ENCODE measurements at regions not wholly inside any gene's neighbourhood (a gene's known extent, or its start where the extent isn't known, plus 50 kb on each side); places are given as distances from the start of the nearest gene placed in this dataset.

DNA sequence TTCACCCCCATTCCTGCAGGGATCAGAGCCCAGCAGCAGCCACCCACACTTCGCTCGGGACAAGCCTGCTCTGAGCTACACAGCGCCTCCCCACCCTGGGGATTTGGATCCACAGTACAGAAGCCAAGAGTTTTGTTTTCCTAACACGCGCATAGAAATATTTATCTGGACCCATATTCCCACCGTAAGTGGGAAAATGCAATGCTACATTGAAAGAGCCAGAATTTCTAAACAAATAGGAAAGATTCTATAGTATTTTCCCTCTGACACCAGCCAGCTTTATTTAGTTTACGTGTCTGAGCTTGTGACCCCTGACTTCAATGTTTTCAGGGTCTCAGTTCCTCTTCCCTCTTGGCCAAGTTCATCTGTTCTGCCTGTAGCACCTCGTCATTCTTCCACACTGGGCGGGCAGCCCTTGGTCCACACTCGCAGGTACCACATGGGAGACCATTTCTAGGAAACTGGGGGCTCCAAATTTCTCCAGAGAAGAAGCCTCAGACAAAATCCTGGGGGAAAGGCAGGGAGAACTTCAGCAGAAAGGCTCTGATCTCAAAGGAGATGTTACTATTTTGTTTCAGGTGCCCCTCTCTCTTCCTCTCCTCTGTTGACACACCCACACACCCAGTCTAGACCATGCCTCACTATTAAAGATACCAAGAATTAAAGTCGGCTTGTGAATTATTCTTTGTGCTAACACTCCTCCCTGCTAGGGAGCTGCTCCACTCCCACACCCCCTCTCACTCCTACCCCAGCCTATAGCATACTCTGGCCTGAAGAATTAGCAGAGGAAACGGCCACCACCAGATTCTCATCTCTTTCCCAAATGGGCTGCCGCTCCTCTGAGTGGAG lies 116.0 kb upstream of the PCGF5 start:
- WGBS, 3 donors, result 65 to 70% (median 69%) methylated on average over 13 of the region's 13 CpGs
- H3K27ac ChIP-seq (ENCODE audit: low read depth, low read length), result no peak overlapping the region

DNA sequence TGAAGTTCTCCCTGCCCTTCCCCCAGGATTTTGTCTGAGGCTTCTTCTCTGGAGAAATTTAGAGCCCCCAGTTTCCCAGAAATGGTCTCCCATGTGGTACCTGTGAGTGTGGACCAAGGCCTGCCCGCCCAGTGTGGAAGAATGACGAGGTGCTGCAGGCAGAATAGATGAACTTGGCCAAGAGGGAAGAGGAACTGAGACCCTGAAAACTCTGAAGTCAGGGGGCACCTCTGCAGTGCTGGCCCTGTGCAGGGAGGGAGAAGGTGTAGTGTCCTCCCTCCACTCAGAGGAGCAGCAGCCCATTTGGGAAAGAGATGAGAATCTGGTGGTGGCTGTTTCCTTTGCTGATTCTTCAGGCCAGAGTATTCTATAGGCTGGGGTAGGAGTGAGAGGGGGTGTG lies 115.2 kb upstream of the PCGF5 start:
- 81 to 88% (median 84%) methylated on average over 2 of the region's 2 CpGs for WGBS, 3 donors

DNA sequence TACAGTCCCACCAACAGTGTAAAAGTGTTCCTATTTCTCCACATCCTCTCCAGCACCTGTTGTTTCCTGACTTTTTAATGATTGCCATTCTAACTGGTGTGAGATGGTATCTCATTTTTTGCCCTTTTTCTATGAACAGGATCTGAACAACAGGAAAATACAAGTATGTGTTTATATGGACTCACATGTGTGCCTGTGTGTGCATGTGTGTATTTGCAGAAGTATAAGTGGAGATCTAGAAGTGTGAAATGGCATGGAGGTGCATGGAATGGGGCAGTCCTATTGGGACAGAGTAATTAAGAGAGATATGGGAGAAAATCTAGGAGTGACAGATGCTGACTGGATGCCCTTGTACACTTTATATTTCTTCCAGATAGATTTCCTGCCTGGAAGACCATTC lies 111.6 kb upstream of the PCGF5 start:
- H3K27ac ChIP-seq (ENCODE audit: low read depth, low read length), result no peak overlapping the region

More for the DNA sequence above, 115.2 kb upstream of the PCGF5 start:
- H3K27ac ChIP-seq (ENCODE audit: low read depth, low read length), result no peak overlapping the region

DNA sequence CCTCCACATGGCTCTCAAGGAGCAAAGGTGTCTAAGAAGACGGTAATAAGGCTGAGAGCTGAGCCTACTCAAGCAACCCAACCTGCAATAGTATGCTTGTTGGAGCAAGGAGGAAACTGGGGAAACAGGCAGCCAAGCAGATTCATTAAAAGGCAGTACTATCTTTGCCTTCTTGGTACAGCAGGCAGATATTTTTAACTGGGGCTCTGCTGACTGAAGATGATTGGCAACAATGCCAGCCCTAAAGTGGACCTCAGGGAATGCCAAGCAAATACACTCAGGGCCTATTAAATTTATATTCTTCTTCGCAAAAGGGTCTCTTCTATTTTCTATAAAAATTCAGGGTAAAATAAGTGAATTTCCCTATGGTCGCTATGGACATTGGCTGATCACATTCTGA lies 109.4 kb upstream of the PCGF5 start:
- H3K27ac ChIP-seq (ENCODE audit: low read depth, low read length), result no peak overlapping the region
- 91 to 96% (median 96%) methylated on average over 3 of the region's 3 CpGs for whole genome bisulfite sequencing, 3 donors

DNA sequence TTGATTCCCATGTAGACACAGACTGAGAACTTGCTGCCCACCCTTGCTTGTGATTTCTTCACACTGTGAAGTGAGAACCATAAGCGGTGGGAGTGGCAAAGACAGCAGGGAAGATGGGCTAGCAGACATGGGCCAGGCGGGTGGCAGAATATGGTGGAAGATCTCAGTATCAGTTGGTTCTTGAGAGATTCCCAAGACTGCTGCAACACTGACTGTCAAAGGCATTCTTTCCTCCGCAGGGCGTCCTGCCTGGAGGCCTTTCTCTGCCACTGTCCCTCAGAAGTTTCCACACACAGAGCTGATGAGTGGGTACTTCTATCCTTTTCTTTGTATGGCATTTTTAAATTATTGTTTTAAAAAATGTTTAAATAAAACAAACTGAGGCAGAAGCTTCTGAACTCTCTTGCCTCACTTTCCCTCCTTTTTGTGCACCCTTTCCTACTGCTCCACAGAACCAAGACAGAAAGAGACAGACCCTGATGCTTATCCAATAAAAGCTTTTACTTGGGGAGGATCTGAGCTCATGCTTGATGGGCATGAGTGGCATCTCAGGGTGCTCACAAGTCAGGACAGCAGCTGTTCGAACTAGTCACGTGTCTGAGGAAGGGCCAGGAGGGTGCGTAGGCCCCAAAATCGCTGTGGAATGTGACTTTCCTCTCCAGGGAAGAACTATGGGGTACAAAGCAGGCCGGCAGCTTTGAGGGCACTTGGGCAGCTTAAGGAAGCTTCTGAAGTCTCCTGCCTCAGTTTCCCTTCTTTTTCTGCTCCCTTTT lies 104.7 kb upstream of the PCGF5 start:
- 91 to 95% (median 92%) methylated on average over 9 of the region's 9 CpGs for WGBS, 3 donors
- no peak overlapping the region for H3K27ac ChIP-seq (ENCODE audit: low read depth, low read length)

DNA sequence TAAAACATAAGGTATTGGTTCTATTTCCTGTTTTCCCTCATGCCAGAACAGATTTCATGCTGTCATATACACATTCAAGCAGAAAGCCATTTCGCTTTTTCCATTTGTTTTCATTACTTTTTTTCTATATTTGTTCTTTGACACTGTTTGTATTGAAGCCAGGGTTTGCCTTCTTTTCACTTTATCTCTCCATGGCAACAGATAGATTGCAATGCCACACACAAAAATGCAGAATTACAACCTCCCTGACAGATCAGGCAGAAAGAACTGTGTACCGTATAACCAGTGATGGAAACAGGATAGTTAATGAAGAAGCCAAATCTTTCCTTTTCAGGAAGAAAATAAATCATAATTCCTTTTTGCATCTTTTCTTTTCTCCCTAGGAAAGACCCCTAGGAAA lies 103.0 kb upstream of the PCGF5 start:
- H3K27ac ChIP-seq (ENCODE audit: low read depth, low read length), result no peak overlapping the region
- 34 to 79% (median 79%) methylated on average over 2 of the region's 2 CpGs for WGBS, 3 donors

DNA sequence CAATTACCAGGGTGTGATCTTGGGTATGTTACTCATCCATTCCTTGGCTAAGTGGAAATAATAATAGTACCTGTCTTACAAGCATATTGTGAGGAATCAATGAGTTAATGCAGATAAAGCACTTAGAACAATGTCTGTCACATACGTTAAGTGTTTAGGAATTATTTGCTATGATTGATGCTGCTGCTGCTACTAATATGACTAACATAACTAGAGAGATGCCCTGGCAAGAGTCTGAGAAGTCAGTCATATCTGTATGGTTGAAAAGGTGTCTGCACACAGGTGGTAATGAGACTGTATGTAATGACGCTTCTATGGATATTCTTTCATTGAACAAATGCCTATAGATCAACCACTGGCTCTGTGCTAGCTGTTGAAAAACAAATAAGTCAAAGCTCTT lies 100.1 kb upstream of the PCGF5 start:
- WGBS, 3 donors, result 42 to 51% (median 45%) methylated on average over 2 of the region's 2 CpGs
- no peak overlapping the region for H3K27ac ChIP-seq (ENCODE audit: low read depth, low read length)

DNA sequence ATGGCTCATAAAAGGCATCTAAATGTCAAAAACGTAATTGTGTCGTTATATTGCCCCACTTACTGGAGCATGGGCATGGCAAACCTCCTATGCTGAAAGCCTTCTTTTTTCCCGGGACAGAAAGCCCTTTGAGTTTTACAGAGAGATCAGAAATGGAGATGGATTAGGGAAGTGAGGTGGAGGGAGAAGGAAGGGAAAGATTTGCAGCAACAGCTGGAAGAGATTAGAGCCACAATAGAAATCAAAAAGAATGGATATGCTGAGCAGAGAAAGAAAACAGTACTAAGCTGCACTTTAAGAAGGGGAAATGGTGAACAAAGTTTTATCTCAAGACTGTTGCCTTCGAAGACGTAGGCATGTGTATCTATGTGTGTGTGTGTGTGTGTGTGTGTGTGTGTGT lies 97.2 kb upstream of the PCGF5 start:
- 42 to 64% (median 53%) methylated on average over 5 of the region's 5 CpGs for WGBS, 3 donors

DNA sequence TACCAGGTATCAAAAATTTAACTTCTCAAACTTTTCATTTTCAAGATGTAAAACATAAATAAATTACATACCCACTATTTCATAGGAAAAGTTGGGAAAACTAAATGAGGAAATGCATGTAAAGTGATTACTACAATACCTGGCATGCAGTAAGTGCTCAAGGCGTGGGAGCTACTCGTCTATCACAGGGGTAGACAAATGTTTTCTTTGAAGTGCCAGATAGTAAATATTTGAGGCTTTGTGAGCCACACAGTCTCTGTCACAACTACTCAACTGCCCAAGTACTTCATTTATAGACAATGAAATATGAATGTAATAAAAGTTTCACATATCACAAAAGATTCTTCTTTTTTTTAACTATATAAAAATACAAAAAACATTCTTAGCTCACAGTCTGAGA lies 96.4 kb upstream of the PCGF5 start:
- 45 to 75% (median 69%) methylated on average over 2 of the region's 2 CpGs for WGBS, 3 donors
- H3K27ac ChIP-seq (ENCODE audit: low read depth, low read length), result no peak overlapping the region

More for the DNA sequence above, 97.2 kb upstream of the PCGF5 start:
- H3K27ac ChIP-seq (ENCODE audit: low read depth, low read length), result no peak overlapping the region

DNA sequence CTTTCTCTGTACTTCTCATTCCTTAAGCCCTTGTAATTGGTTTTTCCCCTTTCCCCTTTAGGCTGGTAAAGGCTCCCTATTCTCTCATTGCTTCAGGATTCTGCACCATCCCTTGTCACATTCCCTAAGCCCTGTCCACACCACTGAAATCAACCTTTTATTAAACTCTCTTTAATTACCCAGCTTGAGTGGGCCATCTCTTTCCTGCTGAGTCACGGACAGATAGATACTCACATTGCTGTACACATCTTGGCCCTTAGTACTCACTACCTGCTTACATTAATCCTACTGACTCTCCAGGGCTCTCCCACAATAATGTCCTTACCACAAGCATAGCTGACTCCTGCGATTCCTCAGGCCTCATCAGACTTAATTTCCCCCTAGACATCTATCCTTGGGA lies 94.0 kb upstream of the PCGF5 start:
- H3K27ac ChIP-seq (ENCODE audit: low read depth, low read length), result no peak overlapping the region
- WGBS, 3 donors, result 86 to 93% (median 92%) methylated on average over 2 of the region's 2 CpGs

DNA sequence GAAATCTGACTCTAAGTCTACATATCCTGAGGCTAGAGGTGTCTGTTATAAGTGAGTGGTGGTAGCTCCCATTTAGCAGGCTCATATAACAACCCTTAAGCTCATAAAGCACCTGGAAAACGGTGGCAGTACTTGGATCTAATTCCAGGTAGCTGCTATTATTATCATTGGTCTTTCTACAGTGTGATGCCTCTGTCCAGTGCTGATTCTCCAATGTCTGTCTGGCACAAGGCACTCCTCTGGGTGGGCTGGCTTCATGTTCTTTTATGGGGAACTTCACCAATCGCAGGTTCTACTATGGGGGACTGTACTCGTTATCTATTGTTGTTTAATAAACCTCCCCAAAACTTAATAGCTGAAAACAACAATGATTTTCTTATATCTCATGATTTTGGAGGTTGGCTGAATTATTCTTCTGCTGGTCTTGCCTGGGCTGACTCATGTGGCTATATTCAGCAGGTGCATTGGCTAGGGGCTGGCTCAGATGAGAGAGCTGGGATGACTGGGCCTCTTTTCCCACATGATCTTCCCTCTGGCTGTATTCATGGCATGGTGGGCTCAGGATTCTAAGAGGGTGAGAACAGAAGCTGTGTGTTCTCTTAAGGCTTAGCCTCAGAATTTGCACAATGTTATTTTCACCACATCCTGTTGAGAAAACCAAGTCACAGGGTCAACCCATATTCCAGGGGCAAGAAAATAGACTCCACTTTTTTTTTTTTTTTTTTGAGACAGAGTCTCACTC lies 93.0 kb upstream of the PCGF5 start:
- 65 to 76% (median 74%) methylated on average over 3 of the region's 3 CpGs for WGBS, 3 donors
- H3K27ac ChIP-seq (ENCODE audit: low read depth, low read length), result no peak overlapping the region

DNA sequence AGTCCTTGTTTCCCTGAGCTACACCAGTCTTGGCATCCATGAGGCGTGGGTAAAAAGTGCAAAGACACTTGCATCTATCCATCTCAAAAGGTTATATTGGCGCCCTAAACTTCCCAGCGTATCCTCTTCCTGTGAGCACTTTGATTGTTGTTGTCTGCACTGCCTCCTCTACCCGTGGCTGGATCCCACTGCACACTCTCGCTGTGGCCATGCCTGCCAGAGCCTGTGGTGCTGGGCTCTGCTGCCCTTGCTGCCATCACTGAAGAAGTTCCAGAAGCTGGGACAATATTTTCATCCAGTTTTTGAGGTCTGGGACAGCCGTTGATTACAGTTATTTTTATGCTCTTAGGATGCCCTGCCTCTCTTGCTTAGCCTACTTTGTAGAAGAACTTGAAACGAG lies 85.3 kb upstream of the PCGF5 start:
- H3K27ac ChIP-seq (ENCODE audit: low read depth, low read length), result no peak overlapping the region
- WGBS, 3 donors, result 75 to 80% (median 78%) methylated on average over 7 of the region's 7 CpGs

DNA sequence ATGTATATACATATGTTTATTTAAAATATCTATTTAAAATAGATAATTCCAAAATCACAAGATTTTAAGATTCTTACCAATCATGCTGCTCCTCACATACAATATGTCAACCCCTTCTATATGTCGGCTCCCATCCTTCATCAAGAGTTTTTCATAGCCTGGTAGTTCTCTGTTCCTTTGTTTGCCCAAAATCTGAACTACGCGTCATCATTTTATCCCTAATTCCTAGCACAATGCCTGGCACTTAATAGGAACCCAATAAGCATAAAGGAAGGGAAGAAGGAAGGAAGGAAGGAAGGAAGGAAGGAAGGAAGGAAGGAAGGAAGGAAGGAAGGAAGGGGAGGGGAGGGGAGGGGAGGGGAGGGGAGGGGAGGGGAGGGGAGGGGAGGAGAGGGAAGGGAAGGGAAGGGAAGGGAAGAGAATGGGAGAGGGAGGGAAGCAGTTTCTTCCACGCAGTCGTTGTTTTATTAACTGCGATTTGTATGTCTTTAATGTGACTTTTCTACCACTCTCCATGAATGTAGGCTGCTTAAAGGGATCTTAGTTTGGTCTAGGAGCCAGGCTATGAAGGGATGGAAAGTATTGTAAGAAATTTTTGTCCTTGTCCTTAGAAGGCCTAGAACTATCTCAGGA lies 83.3 kb upstream of the PCGF5 start:
- no peak overlapping the region for H3K27ac ChIP-seq (ENCODE audit: low read depth, low read length)
- 95% methylated on average over 6 of the region's 6 CpGs for WGBS, 3 donors

DNA sequence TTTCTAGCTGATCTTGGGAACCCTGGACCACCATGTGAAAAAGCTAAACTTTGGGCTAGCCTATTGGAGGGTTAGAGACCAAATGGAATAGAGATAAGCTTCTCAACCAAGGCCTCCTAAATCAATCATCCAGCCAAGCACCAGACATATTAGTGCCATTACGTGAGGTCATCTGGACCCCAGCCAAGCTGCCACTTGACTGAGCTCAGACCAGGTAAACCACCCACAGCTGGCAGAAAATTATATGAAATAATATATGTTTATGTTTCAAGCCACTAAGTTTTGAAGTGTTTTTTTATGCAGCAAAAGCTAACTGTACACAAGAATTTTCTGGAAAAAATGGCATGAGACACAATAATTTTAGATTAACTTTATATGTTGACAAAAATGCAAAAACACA lies 82.6 kb upstream of the PCGF5 start:
- no peak overlapping the region for H3K27ac ChIP-seq (ENCODE audit: low read depth, low read length)
- 19 to 67% (median 56%) methylated on average over 1 of the region's 1 CpG for WGBS, 3 donors

DNA sequence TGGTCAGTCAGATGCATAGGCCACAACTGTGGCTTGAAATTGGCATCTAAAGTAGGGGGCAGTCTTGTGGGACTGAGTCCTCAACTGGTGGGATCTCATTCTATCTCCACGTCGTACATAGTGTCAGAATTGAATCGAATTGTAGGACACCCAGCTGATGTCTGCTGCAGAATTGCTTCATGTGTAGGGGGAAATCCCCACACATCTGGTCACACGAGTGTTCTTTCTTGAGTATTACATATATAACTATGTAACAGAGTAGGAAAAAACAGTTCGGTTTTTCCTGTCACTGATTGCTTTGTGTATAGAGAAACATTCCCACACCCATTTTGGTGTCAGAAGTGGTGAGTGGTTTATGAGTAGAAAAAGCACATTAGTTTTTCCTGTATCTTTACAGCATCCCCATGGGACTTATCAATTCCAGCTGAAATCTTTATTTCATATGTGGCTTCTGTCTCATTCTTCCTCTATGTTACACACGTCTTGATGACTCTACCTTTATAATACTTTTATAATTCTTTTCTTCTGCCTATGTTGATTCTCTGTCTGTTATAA lies 79.4 kb upstream of the PCGF5 start:
- 46 to 70% (median 64%) methylated on average over 6 of the region's 6 CpGs for WGBS, 3 donors
- no peak overlapping the region for H3K27ac ChIP-seq (ENCODE audit: low read depth, low read length)

DNA sequence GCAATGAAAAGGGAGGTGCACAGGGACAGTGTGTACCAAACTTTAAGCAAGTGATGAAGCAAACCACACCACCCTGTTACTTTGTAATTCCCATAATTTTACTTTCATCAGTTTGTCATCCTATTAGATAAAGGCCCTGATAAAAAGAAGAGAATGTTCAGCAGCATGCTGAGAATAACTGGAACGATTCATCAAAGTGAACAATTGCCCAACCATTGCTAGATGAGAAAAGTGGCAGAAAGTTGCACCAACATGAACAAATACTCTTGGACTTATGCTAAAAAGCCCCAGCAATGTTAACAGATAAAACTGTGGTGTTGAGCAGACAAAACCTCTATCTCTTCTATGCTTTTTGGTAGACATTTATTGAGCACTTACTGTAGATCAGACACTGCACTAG lies 75.5 kb upstream of the PCGF5 start:
- H3K27ac ChIP-seq (ENCODE audit: low read depth, low read length), result no peak overlapping the region
- WGBS, 3 donors, result 0 to 77% (median 42%) methylated on average over 1 of the region's 1 CpG

DNA sequence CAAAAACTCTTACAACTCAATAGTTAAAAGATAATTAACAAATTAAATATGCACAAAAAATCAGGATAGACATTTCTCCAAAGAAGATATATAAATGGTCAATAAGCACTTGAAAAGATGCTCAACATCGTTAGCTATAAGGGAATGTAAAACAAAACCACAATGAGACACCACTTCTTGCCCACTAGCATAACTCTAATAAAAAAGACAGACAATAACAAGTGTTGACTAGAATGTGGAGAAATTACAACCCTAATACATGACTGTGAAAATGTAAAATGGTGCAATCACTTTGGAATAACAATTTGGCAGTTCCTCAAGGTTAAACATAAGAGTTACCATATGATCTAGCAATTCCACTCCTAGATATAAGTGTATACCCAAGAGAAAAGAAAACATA lies 74.3 kb upstream of the PCGF5 start:
- 84 to 86% (median 85%) methylated on average over 1 of the region's 1 CpG for WGBS, 3 donors

DNA sequence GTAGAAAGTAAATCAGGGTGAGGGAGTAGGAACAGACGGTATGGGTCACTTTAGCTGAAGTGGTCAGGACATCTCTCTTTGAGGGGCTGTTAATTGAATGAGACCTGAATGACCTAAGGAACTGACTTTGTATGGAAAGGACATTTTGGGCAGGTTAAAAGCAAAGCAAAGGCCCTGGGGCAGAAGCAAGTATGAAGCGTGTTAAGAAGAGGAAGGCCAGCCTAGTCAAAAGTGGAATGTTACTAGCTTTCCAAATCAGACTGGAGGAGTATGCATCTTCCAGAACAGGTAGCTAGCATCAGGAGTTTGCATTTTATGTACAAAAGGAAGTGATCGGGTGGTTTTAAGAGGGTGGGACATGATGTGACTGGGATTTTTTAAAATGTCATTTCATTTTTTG lies 70.9 kb upstream of the PCGF5 start:
- H3K27ac ChIP-seq (ENCODE audit: low read depth, low read length), result no peak overlapping the region
- 85 to 90% (median 87%) methylated on average over 3 of the region's 3 CpGs for WGBS, 3 donors

More for the DNA sequence above, 74.3 kb upstream of the PCGF5 start:
- no peak overlapping the region for H3K27ac ChIP-seq (ENCODE audit: low read depth, low read length)

All from adipose tissue (tissue), 3 donors.